Suprapubic skin (tissue), 4 donors: ENCODE measurements at regions not wholly inside any gene's neighbourhood (a gene's known extent, or its start where the extent isn't known, plus 50 kb on each side); places are given as distances from the start of the nearest gene placed in this dataset.

Experiments
- EP300 ChIP-seq: sonication (generic); formaldehyde crosslinking; IDR thresholded peaks from one replicate; pipeline ENCODE4 v1.6.1; 2017; ENCODE audit warnings: antibody characterized with exemption
- POLR2A ChIP-seq, 2 donors: fragments of 450-650 bp; IDR thresholded peaks; one replicate each; pipeline ENCODE4 v1.6.1; 2017; ENCODE audit warnings: antibody characterized with exemption in 2 of 2, mild to moderate bottlenecking in 2 of 2, moderate library complexity in 2 of 2
- POLR2AphosphoS5 ChIP-seq, 3 donors: sonication (generic); formaldehyde crosslinking; IDR thresholded peaks; one replicate each; pipeline ENCODE4 v1.6.1; 2017; ENCODE audit warnings: antibody characterized with exemption in 3 of 3
- TF ChIP-seq, protein P1 (sequence below), 2 donors: fragments of 200-600 bp in 1 of 2; fragments of 450-650 bp in 1 of 2; sonication (generic) in 1 of 2; IDR thresholded peaks; one replicate each; pipeline ENCODE4 v1.5.1; 2016 to 2019; ENCODE audit warnings: antibody characterized with exemption in 2 of 2, mild to moderate bottlenecking in 1 of 2, moderate library complexity in 1 of 2

DNA sequence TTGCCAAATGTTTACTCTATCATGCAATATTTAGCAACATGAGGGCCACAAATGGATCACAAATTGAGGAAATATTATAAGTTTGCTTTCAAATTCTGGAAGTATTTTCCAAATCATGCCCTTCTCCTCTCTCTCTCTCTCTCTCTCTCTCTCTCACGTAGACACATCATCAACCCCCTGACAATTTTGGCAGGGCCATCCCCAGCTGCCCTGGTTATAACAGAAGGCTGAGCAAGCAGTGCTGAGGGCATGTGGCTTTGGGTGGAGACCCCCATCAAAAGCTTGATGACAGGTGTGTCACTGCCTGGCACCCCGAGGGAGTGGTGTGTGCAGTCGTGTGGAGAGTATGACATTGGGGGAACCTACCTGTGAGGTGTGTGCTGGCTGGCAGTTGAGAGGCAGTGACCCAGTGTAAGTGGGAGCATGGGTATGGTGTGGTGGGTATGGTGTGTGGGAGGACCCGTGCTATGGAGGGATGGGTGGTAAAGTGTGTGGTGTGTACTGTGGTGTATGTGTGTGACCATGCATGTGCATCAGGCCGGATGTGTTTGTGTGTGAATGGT is 224.5 kb downstream of the TTC32 start:
- TF ChIP-seq, protein P1, sequence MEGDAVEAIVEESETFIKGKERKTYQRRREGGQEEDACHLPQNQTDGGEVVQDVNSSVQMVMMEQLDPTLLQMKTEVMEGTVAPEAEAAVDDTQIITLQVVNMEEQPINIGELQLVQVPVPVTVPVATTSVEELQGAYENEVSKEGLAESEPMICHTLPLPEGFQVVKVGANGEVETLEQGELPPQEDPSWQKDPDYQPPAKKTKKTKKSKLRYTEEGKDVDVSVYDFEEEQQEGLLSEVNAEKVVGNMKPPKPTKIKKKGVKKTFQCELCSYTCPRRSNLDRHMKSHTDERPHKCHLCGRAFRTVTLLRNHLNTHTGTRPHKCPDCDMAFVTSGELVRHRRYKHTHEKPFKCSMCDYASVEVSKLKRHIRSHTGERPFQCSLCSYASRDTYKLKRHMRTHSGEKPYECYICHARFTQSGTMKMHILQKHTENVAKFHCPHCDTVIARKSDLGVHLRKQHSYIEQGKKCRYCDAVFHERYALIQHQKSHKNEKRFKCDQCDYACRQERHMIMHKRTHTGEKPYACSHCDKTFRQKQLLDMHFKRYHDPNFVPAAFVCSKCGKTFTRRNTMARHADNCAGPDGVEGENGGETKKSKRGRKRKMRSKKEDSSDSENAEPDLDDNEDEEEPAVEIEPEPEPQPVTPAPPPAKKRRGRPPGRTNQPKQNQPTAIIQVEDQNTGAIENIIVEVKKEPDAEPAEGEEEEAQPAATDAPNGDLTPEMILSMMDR (IDR thresholded peaks at IDR 0.05): no peak
- TF ChIP-seq POLR2A (IDR thresholded peaks at IDR 0.05) (no peak), POLR2AphosphoS5 (IDR thresholded peaks at IDR 0.05) (no peak), EP300 (no peak)
